Activated naive CD4-positive, alpha-beta T cell treated with anti-CD3 and anti-CD28 coated beads for 36 hours (primary cell): ENCODE measurements at regions not wholly inside any gene's neighbourhood (a gene's known extent, or its start where the extent isn't known, plus 50 kb on each side); places are given as distances from the start of the nearest gene placed in this dataset.

Experiments
- CTCF ChIA-PET: fragments of 350-600 bp; sonication (Branson Sonifier 250); formaldehyde crosslinking; loops from one replicate; lab custom pipeline; 2021; ENCODE audit warnings: antibody characterized with exemption; lab: Charles Lee
- DNase-seq: peaks from one replicate; pipeline ENCODE4 v3.0.0-alpha.2; 2020
- H3K27ac Mint-ChIP-seq: one replicate; pipeline ENCODE4 v1.8.0; 2021; ENCODE audit warnings: mild to moderate bottlenecking, mixed read lengths
- H3K27me3 Mint-ChIP-seq: one replicate; pipeline ENCODE4 v1.8.0; 2021; ENCODE audit warnings: low read depth, mixed read lengths
- H3K36me3 Mint-ChIP-seq: one replicate; pipeline ENCODE4 v1.8.0; 2021; ENCODE audit warnings: low read depth, mixed read lengths
- H3K4me1 Mint-ChIP-seq: one replicate; pipeline ENCODE4 v1.8.0; 2021; ENCODE audit warnings: low read depth, mixed read lengths
- H3K4me3 Mint-ChIP-seq: one replicate; pipeline ENCODE4 v1.8.0; 2021; ENCODE audit warnings: mild to moderate bottlenecking, moderate library complexity, mixed read lengths
- H3K9me3 Mint-ChIP-seq: one replicate; pipeline ENCODE4 v1.8.0; 2021; ENCODE audit warnings: mixed read lengths
- intact Hi-C: fragments of 100-400 bp; cut with micrococcal nuclease; formaldehyde crosslinking; loops from one replicate; pipeline ENCODE4 v1.15.1; 2023

DNA sequence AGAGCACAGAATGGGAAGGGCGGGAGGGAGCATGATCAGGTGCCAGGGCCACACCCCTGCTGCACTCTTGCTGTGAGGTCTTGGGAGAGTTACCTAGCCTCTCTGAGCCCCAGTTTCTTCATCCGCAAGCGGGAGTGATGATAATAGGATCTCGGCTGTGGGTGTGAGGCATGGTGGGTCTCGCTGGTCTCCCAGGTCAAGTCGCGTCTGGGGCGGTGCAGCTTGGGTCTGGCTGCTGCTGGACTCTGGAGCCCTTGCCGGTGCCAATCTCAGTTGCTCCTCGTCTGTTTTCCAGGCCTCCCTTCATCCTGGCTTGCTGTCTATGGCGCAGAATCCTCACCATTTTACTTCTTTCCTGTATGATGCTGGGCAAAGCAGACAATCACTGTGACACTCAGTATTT, 130.3 kb upstream of the RAB12 start:
- no peak for DNase-seq
- peaks cover 7% of the 10 kb centered on the region for H3K27me3 Mint-ChIP-seq
- H3K36me3 Mint-ChIP-seq, result no peaks in the 10 kb centered on the region
- H3K4me1 Mint-ChIP-seq, result no peaks in the 10 kb centered on the region
- H3K4me3 Mint-ChIP-seq, result no peak overlapping the region
- CTCF ChIA-PET, result interaction anchor here (0.8 to 1.3 kb wide), 4 partner anchors 12 to 509 kb away, joined by 3 to 6 read pairs (median 4); no protein-coding TSS in a partner anchor
- no peaks in the 10 kb centered on the region for H3K9me3 Mint-ChIP-seq
- H3K27ac Mint-ChIP-seq, result no peak overlapping the region
- intact Hi-C loops, result loop anchor here (2.0 to 5.0 kb wide), 2 partner anchors 130 to 508 kb away; partner anchors contain the start of gene RAB12

DNA sequence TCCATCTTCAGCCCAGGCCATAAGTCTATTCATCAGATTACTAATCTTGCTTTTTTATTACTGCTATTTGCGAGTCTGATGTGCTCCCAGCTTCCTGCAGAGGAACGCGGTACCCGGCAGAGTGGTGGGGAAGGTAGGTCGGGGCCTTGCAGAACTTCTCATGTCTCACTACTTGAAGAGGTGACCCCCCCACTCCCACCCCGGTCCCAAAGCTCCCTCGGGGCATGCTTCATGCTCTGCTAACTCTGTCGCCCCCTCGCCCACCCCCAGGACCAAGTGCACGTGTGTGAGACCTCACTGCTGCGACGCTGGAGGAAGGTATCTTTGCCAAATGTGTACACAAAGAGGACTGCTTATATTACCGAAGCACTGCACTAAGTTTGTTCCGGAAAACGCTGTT, 129.4 kb upstream of the RAB12 start:
- CTCF ChIA-PET, result no interaction called here

DNA sequence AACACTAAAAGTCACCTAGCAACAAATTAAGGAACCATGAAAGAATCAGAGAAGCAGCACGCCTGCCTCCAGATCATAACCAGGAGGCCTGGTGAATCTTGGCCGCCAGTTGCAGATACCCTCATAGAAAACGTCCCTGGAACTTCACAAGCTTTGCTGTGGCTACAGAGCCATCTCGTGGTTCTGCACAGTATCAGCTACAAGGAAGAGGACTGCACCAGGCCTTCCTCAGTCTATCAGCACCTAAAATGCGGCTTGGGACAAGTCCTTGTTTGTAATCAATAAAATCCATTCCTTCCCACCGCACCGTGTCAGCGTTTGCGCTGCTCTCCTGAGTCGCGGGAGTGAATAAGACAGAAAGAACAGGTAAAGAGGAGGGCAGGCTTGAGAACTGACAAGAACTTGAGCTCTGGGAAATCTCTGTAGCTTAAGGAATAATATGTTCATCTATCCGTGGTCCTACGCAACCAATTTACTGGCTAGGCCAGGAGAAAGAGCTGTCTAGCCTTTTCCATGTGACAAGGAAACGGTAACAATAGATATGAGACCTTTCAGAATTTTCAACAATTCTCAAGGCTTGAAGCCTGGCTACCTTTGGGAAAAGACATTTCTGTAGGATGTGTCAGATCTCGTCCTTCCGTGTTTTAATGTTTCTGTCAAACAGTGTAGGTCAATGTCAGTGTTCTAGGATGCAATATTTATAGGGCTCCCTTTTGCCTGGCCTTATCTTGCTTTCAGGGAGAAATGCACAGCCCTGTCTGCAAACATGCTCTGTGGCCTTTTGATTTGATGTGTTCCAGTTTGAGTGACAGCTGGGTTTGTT, 128.5 kb upstream of the RAB12 start:
- CTCF ChIA-PET, result interaction anchor here (1.7 kb wide), 1 partner anchor 12 kb away, joined by 3 read pairs; no protein-coding TSS in a partner anchor
- Mint-ChIP-seq H3K27me3 (peaks cover 16% of the 10 kb centered on the region), H3K36me3 (no peaks in the 10 kb centered on the region), H3K4me1 (no peaks in the 10 kb centered on the region), H3K27ac (no peak overlapping the region), H3K4me3 (no peak overlapping the region), H3K9me3 (no peaks in the 10 kb centered on the region)
- intact Hi-C loops, result no loop called here
- no peak for DNase-seq

More for the DNA sequence above, 129.4 kb upstream of the RAB12 start:
- Mint-ChIP-seq H3K9me3 (no peaks in the 10 kb centered on the region), H3K36me3 (no peaks in the 10 kb centered on the region), H3K27me3 (peaks cover 13% of the 10 kb centered on the region), H3K27ac (no peak overlapping the region), H3K4me3 (no peak overlapping the region), H3K4me1 (no peaks in the 10 kb centered on the region)
- no peak for DNase-seq
- intact Hi-C loops, result loop anchor here (2.0 to 5.0 kb wide), 2 partner anchors 129 to 508 kb away; partner anchors contain the start of gene RAB12

DNA sequence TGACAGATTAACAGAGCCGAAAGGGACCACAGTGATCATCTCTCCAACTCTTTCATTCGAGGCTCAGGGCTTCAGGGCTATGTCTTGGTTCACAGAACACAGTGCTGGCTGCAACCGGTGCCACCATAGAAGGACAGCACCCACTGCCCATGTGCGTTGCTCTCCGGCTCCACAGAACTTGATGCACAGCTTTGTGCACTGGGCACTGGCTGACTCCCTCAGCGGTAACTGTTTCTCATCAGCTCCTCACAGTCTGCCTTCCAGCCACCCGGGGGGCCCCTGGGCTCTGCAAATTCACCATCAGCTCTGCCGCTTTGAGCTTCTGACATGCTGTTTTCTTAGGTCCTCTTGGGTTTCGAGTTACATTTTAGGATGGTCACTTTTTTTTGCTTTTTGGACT, 124.3 kb upstream of the RAB12 start:
- no peak for DNase-seq
- H3K9me3 Mint-ChIP-seq, result no peaks in the 10 kb centered on the region
- no peak overlapping the region for H3K27ac Mint-ChIP-seq
- H3K36me3 Mint-ChIP-seq, result no peaks in the 10 kb centered on the region
- CTCF ChIA-PET, result interaction anchor here (0.6 to 1.0 kb wide), 2 partner anchors 35 to 1357 kb away, joined by 3 read pairs; no protein-coding TSS in a partner anchor
- intact Hi-C loops, result no loop called here
- no peak overlapping the region for H3K4me3 Mint-ChIP-seq
- no peaks in the 10 kb centered on the region for H3K4me1 Mint-ChIP-seq
- peaks cover 10% of the 10 kb centered on the region for H3K27me3 Mint-ChIP-seq

DNA sequence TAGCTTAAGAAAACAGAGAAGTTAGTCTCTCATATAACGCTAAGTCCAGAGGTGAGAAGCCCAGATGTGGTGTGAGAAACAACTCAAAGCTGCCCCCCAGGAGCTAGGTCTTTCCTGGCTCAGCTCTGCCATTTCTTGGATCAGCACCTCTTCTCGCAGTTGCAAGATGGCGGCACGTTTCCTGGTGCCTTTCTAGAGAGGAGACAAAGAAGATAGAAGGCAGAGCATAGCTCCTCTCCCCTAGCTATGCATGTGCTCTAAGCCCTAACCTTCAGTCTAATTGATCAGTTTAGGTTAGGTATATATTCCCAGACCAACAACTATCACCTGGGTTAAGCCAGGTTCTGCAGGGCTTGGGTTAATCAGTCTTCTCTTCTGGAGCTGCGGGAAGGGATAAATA, 119.5 kb upstream of the RAB12 start:
- peaks cover 9% of the 10 kb centered on the region for H3K27me3 Mint-ChIP-seq
- no peak overlapping the region for H3K27ac Mint-ChIP-seq
- CTCF ChIA-PET, result no interaction called here
- H3K4me1 Mint-ChIP-seq, result no peaks in the 10 kb centered on the region
- no peaks in the 10 kb centered on the region for H3K36me3 Mint-ChIP-seq
- H3K9me3 Mint-ChIP-seq, result no peaks in the 10 kb centered on the region
- no peak overlapping the region for H3K4me3 Mint-ChIP-seq
- intact Hi-C loops, result no loop called here
- no peak for DNase-seq

DNA sequence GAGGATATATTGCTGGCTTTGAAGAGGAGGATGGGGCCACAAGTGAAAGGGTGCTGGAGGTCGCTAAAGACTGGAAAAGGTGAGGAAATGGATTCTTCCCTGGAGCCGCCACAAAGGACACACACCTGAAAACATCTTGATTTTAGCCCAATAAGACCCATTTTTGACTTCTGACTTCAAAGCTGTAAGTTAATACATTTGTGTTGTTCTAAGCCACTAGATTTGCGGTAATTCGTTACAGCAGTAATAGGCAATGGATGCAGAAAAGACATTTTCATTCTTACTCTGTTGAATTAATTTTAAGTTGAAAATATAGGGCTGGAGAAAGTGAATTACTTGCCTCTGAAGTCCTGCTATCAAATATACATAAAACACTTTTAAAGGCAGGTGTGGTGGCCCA, 117.7 kb upstream of the RAB12 start:
- H3K9me3 Mint-ChIP-seq, result no peaks in the 10 kb centered on the region
- no peaks in the 10 kb centered on the region for H3K4me1 Mint-ChIP-seq
- no peak for DNase-seq
- intact Hi-C loops, result no loop called here
- H3K36me3 Mint-ChIP-seq, result no peaks in the 10 kb centered on the region
- no peak overlapping the region for H3K4me3 Mint-ChIP-seq
- peaks cover 11% of the 10 kb centered on the region for H3K27me3 Mint-ChIP-seq
- CTCF ChIA-PET, result no interaction called here
- no peak overlapping the region for H3K27ac Mint-ChIP-seq

DNA sequence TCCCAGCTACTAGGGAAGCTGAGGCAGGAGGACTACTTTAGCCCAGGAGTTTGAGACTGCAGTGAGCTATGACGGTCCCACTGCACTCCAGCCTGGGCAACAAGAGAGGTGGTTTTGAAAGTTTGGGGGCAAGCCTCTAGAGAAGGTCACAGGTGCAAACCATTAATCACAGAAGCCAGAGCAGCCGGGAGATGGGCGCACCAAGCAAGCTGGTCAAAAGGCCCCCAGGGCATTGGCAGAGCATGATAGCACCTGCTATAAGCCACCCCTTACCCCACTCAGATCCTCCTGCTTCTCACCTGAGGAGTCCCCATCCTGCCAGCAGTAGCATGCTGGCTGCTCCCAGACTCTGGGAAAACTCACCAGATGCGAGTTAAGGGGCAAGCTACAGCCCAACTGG, 116.1 kb upstream of the RAB12 start:
- Mint-ChIP-seq H3K27ac (no peak overlapping the region), H3K4me3 (no peak overlapping the region), H3K4me1 (no peaks in the 10 kb centered on the region), H3K27me3 (peaks cover 13% of the 10 kb centered on the region), H3K9me3 (no peaks in the 10 kb centered on the region), H3K36me3 (no peaks in the 10 kb centered on the region)
- CTCF ChIA-PET, result interaction anchor here (0.8 kb wide), 1 partner anchor 20 kb away, joined by 3 read pairs; no protein-coding TSS in a partner anchor
- intact Hi-C loops, result no loop called here
- no peak for DNase-seq

DNA sequence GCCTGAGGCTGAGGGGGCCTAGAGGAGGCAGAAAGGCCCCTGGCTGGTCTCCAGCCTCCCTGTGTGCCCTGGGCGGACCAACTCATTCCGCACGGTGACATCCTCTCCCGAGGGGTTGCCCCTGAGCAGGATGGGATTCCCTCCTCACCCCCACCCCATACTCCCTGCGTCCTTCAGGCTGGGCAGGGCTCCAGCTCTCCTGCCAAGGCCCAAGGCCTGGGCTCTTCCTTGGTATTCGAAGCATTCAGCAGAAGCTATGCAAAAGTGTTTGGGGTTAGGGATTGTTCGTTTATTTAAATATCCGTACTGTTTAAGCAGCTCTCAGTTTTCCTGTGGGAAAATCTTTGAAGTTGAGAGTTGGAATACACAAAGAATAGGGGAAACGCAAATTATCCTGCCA, 113.1 kb upstream of the RAB12 start:
- H3K4me1 Mint-ChIP-seq, result no peaks in the 10 kb centered on the region
- no peak overlapping the region for H3K4me3 Mint-ChIP-seq
- intact Hi-C loops, result no loop called here

DNA sequence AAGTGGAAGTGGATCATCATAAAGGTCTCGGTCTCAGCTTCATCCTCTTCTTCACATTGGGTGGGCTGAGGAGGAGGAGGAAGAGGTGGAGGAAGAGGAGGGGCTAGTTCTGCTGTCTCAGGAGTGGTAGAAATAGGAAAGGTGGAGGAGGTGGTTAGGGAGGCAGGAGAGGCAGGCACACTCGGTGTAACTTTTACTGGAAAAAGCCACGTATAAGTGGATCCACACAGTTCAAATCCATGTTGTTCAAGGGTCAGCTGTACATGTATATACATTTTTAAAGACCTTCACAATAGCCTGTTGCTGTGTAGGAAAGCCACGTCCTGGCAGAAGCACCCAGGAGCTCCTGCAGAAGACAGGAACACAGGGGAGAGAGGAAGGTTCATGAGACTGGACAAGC, 110.3 kb upstream of the RAB12 start:
- Mint-ChIP-seq H3K9me3 (no peaks in the 10 kb centered on the region), H3K4me3 (no peak overlapping the region), H3K27ac (no peak overlapping the region), H3K27me3 (peaks cover 11% of the 10 kb centered on the region), H3K4me1 (no peaks in the 10 kb centered on the region), H3K36me3 (no peaks in the 10 kb centered on the region)
- DNase-seq, result no peak
- CTCF ChIA-PET, result interaction anchor here (0.8 kb wide), 1 partner anchor 21 kb away, joined by 4 read pairs; no protein-coding TSS in a partner anchor
- intact Hi-C loops, result no loop called here

More for the DNA sequence above, 113.1 kb upstream of the RAB12 start:
- Mint-ChIP-seq H3K9me3 (no peaks in the 10 kb centered on the region), H3K27me3 (peaks cover 13% of the 10 kb centered on the region), H3K27ac (no peak overlapping the region), H3K36me3 (no peaks in the 10 kb centered on the region)
- no peak for DNase-seq
- CTCF ChIA-PET, result interaction anchor here (0.6 kb wide), 1 partner anchor 1319 kb away, joined by 3 read pairs; no protein-coding TSS in a partner anchor

DNA sequence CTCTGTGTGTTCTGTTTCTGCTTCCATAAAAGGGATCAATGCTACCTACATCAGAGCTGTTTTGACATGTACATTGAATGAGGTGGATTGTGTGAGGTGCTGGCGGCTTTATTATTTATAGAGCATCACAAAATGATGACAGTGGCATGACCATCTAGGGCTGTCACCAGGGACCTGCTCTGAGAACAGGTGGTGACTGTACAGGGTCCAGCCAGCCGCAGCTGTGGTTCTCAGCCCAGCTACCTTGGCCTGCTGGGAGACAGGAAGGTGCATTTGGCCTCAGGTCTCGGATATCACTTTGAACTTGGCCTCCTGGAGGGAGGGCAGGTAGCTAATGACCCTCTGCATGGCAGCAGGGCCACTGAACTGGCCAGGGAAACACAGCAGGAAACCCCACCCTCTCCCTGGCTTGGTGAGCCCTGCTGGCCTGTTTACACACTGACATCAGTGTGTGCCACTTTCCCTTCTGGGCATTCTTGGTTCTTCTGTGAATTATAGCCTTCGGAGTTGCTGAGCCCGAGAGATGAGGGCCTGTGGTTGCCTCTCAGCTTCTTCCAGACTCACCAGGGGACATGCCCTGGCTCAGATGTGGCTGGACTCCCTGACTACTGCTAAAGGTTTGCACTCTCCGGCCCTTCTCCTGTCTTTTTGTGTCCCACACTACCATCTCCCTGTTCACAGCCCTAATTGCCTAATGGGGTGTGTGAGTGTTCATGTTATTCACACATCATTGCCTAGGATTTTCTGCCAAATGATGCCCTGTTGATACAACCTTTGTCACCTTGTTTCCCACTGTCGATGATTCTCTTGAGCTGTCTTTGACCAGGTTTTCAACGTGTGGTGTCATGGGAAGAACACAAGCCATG, 109.2 kb upstream of the RAB12 start:
- no peak for DNase-seq
- Mint-ChIP-seq H3K36me3 (no peaks in the 10 kb centered on the region), H3K27me3 (peaks cover 7% of the 10 kb centered on the region), H3K4me1 (no peaks in the 10 kb centered on the region), H3K9me3 (no peaks in the 10 kb centered on the region), H3K4me3 (no peak overlapping the region), H3K27ac (no peak overlapping the region)
- CTCF ChIA-PET, result interaction anchor here (0.8 to 1.0 kb wide), 2 partner anchors 22 to 28 kb away, joined by 4 read pairs; no protein-coding TSS in a partner anchor
- intact Hi-C loops, result no loop called here

DNA sequence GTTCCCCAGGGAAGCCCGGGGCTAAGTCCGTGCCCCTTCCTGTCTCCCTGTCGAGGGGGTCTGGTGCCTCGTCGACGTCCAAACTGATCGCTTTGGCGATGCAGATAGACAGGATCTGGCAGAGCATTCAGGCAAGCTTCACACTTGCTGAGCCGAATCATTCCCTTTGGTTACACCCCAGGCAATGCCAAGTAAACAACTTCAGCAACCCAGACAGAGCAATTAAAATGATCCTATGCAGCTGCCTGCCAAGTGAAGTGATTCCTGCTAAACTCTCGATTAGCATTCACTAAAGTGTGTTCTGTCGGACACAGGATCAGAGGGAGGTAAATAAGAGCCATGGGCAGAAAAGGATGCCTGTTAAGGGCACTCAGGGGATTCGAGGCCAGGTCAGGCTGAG, 108.2 kb upstream of the RAB12 start:
- Mint-ChIP-seq H3K4me3 (no peak overlapping the region), H3K9me3 (no peaks in the 10 kb centered on the region), H3K27me3 (peaks cover 3% of the 10 kb centered on the region), H3K4me1 (no peaks in the 10 kb centered on the region), H3K36me3 (no peaks in the 10 kb centered on the region), H3K27ac (no peak overlapping the region)
- CTCF ChIA-PET, result no interaction called here
- intact Hi-C loops, result no loop called here
- DNase-seq, result no peak

DNA sequence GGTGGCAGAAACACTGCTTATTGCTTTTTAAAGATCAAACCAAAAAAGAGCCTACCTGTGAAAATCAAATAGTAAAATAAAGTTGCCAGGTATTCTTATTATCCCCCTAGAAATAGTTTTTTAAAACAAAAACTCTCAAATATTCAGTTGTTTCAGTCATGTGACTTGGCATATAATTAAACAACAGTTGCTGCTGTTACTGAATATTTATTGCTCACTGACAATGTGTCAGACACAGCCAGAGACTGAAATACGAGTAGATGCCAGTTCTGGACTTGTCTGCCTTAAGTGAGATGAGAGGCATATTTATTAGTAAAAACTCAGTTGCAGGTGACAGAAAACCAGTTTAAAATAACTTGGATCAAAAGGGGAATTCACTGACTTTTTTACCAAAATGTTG, 106.0 kb upstream of the RAB12 start:
- Mint-ChIP-seq H3K27ac (no peak overlapping the region), H3K27me3 (no peaks in the 10 kb centered on the region), H3K9me3 (no peaks in the 10 kb centered on the region), H3K4me1 (no peaks in the 10 kb centered on the region), H3K36me3 (no peaks in the 10 kb centered on the region), H3K4me3 (no peak overlapping the region)
- CTCF ChIA-PET, result no interaction called here
- intact Hi-C loops, result no loop called here
- no peak for DNase-seq
